ENCODE measurements at regions not wholly inside any gene's neighbourhood (a gene's known extent, or its start where the extent isn't known, plus 50 kb on each side); places are given as distances from the start of the nearest gene placed in this dataset.

DNA sequence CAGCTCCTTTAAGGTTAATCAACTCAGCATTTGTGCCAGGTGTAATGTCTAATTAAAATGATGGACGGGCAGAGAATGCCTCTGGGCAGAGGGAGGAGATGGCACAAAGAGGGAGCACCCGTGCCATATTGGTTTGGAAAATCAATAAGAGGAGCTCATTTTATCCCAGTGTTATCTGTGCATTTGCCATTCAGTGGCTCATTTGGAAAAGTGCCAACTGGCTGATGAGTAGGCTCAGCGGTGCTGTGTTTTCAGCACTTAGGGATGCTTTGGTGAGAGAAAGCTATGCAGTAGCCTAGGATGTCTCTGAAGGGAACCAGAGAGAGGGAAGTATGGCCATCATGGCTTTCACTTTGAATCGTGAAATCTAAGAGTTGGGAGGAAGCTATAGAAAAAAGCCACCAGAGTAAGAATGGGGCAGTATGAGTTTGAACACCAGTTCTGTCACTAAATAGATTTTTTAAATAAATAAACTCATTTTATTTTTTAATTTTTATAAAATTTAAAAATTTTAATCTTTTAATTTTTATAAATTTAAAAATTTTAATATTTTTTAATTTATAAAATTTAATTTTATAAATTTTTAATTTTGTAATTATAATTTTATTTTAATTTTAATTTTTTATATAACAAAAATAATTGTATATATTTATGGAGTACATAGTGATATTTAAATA, 472.8 kb downstream of the BRINP1 start:
- TF ChIP-seq SIN3A (IDR thresholded peaks at IDR 0.05; ENCODE audit: borderline replicate concordance, insufficient read depth, low read length) (no peak), FOXP2 (optimal IDR thresholded peaks at IDR 0.05; ENCODE audit: borderline replicate concordance, extremely low read depth, extremely low read length, insufficient read depth) (no peak), TAF1 (IDR thresholded peaks at IDR 0.05; ENCODE audit: borderline replicate concordance, insufficient read depth, low read length) (no peak), POLR2AphosphoS5 (IDR thresholded peaks at IDR 0.05; ENCODE audit: low read depth, low read length) (no peak)
- TF ChIP-seq, protein P1, sequence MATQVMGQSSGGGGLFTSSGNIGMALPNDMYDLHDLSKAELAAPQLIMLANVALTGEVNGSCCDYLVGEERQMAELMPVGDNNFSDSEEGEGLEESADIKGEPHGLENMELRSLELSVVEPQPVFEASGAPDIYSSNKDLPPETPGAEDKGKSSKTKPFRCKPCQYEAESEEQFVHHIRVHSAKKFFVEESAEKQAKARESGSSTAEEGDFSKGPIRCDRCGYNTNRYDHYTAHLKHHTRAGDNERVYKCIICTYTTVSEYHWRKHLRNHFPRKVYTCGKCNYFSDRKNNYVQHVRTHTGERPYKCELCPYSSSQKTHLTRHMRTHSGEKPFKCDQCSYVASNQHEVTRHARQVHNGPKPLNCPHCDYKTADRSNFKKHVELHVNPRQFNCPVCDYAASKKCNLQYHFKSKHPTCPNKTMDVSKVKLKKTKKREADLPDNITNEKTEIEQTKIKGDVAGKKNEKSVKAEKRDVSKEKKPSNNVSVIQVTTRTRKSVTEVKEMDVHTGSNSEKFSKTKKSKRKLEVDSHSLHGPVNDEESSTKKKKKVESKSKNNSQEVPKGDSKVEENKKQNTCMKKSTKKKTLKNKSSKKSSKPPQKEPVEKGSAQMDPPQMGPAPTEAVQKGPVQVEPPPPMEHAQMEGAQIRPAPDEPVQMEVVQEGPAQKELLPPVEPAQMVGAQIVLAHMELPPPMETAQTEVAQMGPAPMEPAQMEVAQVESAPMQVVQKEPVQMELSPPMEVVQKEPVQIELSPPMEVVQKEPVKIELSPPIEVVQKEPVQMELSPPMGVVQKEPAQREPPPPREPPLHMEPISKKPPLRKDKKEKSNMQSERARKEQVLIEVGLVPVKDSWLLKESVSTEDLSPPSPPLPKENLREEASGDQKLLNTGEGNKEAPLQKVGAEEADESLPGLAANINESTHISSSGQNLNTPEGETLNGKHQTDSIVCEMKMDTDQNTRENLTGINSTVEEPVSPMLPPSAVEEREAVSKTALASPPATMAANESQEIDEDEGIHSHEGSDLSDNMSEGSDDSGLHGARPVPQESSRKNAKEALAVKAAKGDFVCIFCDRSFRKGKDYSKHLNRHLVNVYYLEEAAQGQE (IDR thresholded peaks at IDR 0.05; ENCODE audit: insufficient read depth in 1 of 2, low read depth in 2 of 2, low read length in 2 of 2): no peak

DNA sequence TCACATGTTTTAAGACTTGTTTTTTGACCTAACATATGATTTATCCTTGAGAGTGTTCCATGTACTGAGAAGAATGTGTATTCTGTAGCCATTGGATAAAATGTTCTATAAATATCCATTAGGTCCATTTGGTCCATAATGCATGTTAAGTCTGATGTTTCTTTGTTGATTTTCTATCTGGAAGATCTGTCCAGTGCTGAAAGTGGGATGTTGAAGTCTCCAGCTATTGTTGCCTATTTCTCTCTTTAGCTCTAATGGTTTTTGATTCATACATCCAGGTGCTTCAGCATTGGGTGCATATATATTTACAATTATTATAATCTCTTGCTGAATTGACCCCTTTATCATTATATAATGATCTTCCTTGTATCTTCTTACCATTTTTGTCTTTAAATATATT, 451.1 kb downstream of the BRINP1 start:
- TF ChIP-seq SIN3A (IDR thresholded peaks at IDR 0.05; ENCODE audit: borderline replicate concordance, insufficient read depth, low read length): no peak
- TF ChIP-seq, protein P1 (IDR thresholded peaks at IDR 0.05; ENCODE audit: insufficient read depth in 1 of 2, low read depth in 2 of 2, low read length in 2 of 2): peak in 1 of 2 experiments; percentile 74; a peak in 2 of 4 replicates

DNA sequence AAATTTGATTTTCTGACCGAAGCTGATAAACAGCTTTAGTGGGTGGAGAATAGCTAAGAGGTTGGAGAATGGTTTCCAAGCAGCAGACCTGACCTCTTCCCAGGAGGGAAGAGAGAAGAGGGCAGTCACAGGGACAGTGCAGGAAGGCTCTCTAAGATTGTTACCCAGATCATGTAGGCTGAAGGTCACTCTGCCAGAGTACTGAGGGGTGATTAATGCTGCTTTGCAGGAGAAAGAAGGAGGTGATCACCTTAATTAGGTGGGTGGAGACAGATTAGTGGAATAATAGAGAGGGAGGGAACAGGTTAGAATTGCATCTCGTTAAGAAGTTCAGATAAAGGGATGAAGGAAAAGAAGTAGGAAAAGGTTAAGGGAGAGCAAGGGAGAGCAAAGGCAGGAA, 440.5 kb downstream of the BRINP1 start:
- TF ChIP-seq POLR2AphosphoS5 (IDR thresholded peaks at IDR 0.05; ENCODE audit: low read depth, low read length) (no peak), SIN3A (IDR thresholded peaks at IDR 0.05; ENCODE audit: borderline replicate concordance, insufficient read depth, low read length) (no peak), TAF1 (IDR thresholded peaks at IDR 0.05; ENCODE audit: borderline replicate concordance, insufficient read depth, low read length) (no peak), FOXP2 (optimal IDR thresholded peaks at IDR 0.05; ENCODE audit: borderline replicate concordance, extremely low read depth, extremely low read length, insufficient read depth) (no peak)
- TF ChIP-seq, protein P1 (IDR thresholded peaks at IDR 0.05; ENCODE audit: insufficient read depth in 1 of 2, low read depth in 2 of 2, low read length in 2 of 2): no peak

DNA sequence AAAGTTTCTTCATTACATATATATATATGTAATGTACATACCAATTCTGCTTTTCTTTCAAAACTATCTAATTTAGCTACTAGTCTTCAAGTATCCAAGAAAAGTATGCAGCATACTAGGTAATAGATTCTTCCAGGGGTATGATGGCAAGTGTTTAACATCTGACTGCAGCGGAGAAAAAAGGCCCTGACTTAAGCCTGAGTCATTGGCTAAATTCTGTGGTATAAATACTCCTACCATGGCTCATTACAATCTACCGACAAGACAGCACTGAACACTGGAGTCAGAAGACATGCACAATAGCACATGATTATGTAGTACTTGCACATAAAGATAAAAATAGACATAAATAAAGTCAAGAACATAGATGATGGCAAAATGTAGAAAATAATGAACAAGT, 439.9 kb downstream of the BRINP1 start:
- TF ChIP-seq, protein P1 (IDR thresholded peaks at IDR 0.05; ENCODE audit: insufficient read depth in 1 of 2, low read depth in 2 of 2, low read length in 2 of 2): no peak
- no peak for TF ChIP-seq SIN3A (IDR thresholded peaks at IDR 0.05; ENCODE audit: borderline replicate concordance, insufficient read depth, low read length)
- no peak for TF ChIP-seq TAF1 (IDR thresholded peaks at IDR 0.05; ENCODE audit: borderline replicate concordance, insufficient read depth, low read length)
- no peak for TF ChIP-seq POLR2AphosphoS5 (IDR thresholded peaks at IDR 0.05; ENCODE audit: low read depth, low read length)
- no peak for TF ChIP-seq FOXP2 (optimal IDR thresholded peaks at IDR 0.05; ENCODE audit: borderline replicate concordance, extremely low read depth, extremely low read length, insufficient read depth)

DNA sequence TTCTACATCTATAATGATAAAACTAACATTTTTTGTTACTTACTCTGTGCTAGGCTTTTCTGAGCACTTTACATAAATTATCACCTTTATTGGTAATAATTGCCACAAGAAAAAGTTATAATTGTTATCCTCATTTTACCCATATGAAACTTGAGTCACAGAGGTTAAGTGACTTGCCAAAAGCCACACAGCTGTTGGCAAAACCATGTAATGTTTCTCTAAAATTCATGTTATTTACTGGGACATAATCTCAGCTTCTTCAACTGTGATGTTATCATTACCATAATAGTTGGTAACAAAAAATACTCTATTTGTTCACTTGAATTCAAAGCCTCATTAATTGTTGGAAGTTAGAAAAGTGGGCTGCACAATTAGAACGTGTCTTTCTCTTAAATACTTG, 437.3 kb downstream of the BRINP1 start:
- TF ChIP-seq FOXP2 (optimal IDR thresholded peaks at IDR 0.05; ENCODE audit: borderline replicate concordance, extremely low read depth, extremely low read length, insufficient read depth) (no peak), SIN3A (IDR thresholded peaks at IDR 0.05; ENCODE audit: borderline replicate concordance, insufficient read depth, low read length) (no peak), TAF1 (IDR thresholded peaks at IDR 0.05; ENCODE audit: borderline replicate concordance, insufficient read depth, low read length) (no peak), POLR2AphosphoS5 (IDR thresholded peaks at IDR 0.05; ENCODE audit: low read depth, low read length) (no peak)
- TF ChIP-seq, protein P1 (IDR thresholded peaks at IDR 0.05; ENCODE audit: insufficient read depth in 1 of 2, low read depth in 2 of 2, low read length in 2 of 2): no peak
